ENCODE measurements at regions not wholly inside any gene's neighbourhood (a gene's known extent, or its start where the extent isn't known, plus 50 kb on each side); places are given as distances from the start of the nearest gene placed in this dataset.

DNA sequence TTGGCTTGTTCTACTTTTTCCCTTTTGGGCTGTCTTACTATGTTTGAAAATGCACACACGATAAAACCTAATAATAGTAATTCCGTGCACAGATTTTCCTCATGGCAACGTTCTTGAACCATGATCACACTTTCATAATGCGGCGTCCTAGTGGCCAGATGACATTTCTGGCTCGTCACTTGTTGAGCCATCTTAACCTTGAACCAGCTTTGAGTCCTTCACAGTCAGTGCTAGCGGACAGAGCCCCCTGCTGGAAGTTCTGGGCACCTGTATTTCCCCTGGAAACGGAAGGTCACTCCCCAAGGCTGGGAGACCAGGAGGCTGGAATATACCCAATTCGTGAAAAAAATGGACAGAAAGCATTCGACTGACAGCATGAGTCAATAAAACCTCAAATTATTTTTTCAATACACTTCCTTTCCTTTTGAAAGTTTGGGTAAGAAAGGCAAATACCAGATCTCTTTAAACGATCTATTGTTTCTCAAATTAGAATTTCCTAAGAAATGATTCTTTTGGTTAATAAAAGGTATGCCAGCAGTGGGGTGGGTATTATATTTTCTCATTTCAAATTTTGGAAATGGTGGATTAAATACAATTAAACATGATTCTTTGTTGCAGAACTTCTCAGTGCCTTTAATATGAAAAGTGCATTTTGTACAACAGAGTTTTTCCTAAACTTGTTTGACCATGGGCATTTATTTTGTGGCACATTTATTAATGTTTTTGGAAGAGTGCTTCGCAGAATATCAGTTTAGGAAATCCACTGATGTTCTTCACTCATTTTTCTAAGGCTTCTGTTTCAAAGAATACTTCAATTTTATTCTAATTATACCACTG lies 542.3 kb downstream of the QKI start:
- no peaks in the 10 kb centered on the region for H3K36me3 ChIP-seq (replicated peaks in 1 of 2; ENCODE audit: control insufficient read depth in 1 of 2, insufficient read depth in 2 of 2, low read length in 2 of 2)
- no peak overlapping the region for H3K4me3 ChIP-seq (replicated peaks in 1 of 3; ENCODE audit: insufficient read depth in 1 of 3, low read depth in 2 of 3, low read length in 3 of 3)
- H4K20me1 ChIP-seq (ENCODE audit: insufficient read depth, low read length): no peaks in the 10 kb centered on the region
- ATAC-seq (peak; percentile 98), FAIRE-seq (peak; percentile 93), DNase-seq (ENCODE audit: low spot score) (peak; percentile 82)
- no peak overlapping the region for H3K9ac ChIP-seq (ENCODE audit: insufficient read depth, low read depth, low read length)
- no peaks in the 10 kb centered on the region for H3K9me3 ChIP-seq (ENCODE audit: low read length)
- in situ Hi-C loops (cut with HindIII; ENCODE audit: extremely low pct_ligation_motif_present, low pct_unique_long_range_greater_than_20kb) (loop anchor here (5.0 to 10.0 kb wide), 2 partner anchors 532 to 774 kb away; no protein-coding TSS in a partner anchor), intact Hi-C loops (cut with micrococcal nuclease; ENCODE audit: unreplicated experiment) (loop anchor here (1.0 to 5.0 kb wide), 6 partner anchors 374 to 1100 kb away; no protein-coding TSS in a partner anchor)
- POLR2A ChIA-PET: no interaction called here
- H3K27me3 ChIP-seq (ENCODE audit: control insufficient read depth in 1 of 2, insufficient read depth in 2 of 2, low read length in 2 of 2): peaks cover 0 to 36% of the 10 kb centered on the region in 2 experiments; a peak in 2 of 5 replicates
- H3K27ac ChIP-seq (ENCODE audit: extremely low read length, insufficient read depth, low read length): no peak overlapping the region
- CTCF ChIA-PET (ENCODE audit: low intra/inter-chr PET ratio, low total read pairs): interaction anchor here (1.6 to 2.2 kb wide), 4 partner anchors 529 to 1049 kb away, joined by 4 to 14 read pairs (median 8); no protein-coding TSS in a partner anchor
- 8% methylated on average over 12 of the region's 12 CpGs for WGBS (ENCODE audit: low lambda C conversion rate)
- H2AFZ ChIP-seq (ENCODE audit: low read length): no peak overlapping the region
- no TSS peak for BruUV-seq (replicated peaks)
- no peaks in the 10 kb centered on the region for H3K4me1 ChIP-seq (ENCODE audit: insufficient read depth, low read length)
- H3K4me2 ChIP-seq (ENCODE audit: low read depth, low read length): no peak overlapping the region
- H3K79me2 ChIP-seq (ENCODE audit: insufficient read depth, low read length): no peaks in the 10 kb centered on the region
- no peak for TF ChIP-seq ZNF564 (CRISPR knock-in tag; IDR thresholded peaks at IDR 0.05)
- TF ChIP-seq, protein P1, sequence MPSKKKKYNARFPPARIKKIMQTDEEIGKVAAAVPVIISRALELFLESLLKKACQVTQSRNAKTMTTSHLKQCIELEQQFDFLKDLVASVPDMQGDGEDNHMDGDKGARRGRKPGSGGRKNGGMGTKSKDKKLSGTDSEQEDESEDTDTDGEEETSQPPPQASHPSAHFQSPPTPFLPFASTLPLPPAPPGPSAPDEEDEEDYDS (CRISPR knock-in tag; IDR thresholded peaks at IDR 0.05): no peak
- no peak for TF ChIP-seq PAWR (CRISPR knock-in tag; IDR thresholded peaks at IDR 0.05; ENCODE audit: borderline replicate concordance)
- no peak for TF ChIP-seq ZBTB8A (CRISPR knock-in tag; IDR thresholded peaks at IDR 0.05; ENCODE audit: borderline replicate concordance, low read depth)
- no peak for TF ChIP-seq TAF1 (CRISPR knock-in tag; IDR thresholded peaks at IDR 0.05)
- no peak for TF ChIP-seq ZNF326 (CRISPR knock-in tag; IDR thresholded peaks at IDR 0.05; ENCODE audit: borderline replicate concordance)
- TF ChIP-seq JUN (CRISPR knock-in tag; IDR thresholded peaks at IDR 0.05): no peak
- TF ChIP-seq, protein P2, sequence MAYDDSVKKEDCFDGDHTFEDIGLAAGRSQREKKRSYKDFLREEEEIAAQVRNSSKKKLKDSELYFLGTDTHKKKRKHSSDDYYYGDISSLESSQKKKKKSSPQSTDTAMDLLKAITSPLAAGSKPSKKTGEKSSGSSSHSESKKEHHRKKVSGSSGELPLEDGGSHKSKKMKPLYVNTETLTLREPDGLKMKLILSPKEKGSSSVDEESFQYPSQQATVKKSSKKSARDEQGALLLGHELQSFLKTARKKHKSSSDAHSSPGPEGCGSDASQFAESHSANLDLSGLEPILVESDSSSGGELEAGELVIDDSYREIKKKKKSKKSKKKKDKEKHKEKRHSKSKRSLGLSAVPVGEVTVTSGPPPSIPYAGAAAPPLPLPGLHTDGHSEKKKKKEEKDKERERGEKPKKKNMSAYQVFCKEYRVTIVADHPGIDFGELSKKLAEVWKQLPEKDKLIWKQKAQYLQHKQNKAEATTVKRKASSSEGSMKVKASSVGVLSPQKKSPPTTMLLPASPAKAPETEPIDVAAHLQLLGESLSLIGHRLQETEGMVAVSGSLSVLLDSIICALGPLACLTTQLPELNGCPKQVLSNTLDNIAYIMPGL (CRISPR knock-in tag; IDR thresholded peaks at IDR 0.05; ENCODE audit: borderline replicate concordance in 1 of 2, low read depth in 1 of 2): 0 out of 4 replicates have a peak, but pooled peaks have one; percentile 28 to 67
- peak; percentile 39; the same call in 1 of the 2 replicates for TF ChIP-seq HOXA5 (CRISPR knock-in tag; IDR thresholded peaks at IDR 0.05)
- TF ChIP-seq, protein P3, sequence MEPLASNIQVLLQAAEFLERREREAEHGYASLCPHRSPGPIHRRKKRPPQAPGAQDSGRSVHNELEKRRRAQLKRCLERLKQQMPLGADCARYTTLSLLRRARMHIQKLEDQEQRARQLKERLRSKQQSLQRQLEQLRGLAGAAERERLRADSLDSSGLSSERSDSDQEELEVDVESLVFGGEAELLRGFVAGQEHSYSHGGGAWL (CRISPR knock-in tag; IDR thresholded peaks at IDR 0.05): no peak
- TF ChIP-seq, protein P4, sequence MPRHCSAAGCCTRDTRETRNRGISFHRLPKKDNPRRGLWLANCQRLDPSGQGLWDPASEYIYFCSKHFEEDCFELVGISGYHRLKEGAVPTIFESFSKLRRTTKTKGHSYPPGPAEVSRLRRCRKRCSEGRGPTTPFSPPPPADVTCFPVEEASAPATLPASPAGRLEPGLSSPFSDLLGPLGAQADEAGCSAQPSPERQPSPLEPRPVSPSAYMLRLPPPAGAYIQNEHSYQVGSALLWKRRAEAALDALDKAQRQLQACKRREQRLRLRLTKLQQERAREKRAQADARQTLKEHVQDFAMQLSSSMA (CRISPR knock-in tag; IDR thresholded peaks at IDR 0.05): no peak
- no peak for TF ChIP-seq KDM6A (CRISPR knock-in tag; IDR thresholded peaks at IDR 0.05; ENCODE audit: low read depth)
- peak; percentile 59 for TF ChIP-seq TEAD3 (CRISPR knock-in tag; optimal IDR thresholded peaks at IDR 0.05; ENCODE audit: borderline replicate concordance)
- TF ChIP-seq, protein P5, sequence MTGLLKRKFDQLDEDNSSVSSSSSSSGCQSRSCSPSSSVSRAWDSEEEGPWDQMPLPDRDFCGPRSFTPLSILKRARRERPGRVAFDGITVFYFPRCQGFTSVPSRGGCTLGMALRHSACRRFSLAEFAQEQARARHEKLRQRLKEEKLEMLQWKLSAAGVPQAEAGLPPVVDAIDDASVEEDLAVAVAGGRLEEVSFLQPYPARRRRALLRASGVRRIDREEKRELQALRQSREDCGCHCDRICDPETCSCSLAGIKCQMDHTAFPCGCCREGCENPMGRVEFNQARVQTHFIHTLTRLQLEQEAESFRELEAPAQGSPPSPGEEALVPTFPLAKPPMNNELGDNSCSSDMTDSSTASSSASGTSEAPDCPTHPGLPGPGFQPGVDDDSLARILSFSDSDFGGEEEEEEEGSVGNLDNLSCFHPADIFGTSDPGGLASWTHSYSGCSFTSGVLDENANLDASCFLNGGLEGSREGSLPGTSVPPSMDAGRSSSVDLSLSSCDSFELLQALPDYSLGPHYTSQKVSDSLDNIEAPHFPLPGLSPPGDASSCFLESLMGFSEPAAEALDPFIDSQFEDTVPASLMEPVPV (CRISPR knock-in tag; IDR thresholded peaks at IDR 0.05): no peak
- no peak for TF ChIP-seq GABPA (IDR thresholded peaks at IDR 0.05; ENCODE audit: low read depth, low read length)
- peak; percentile 46; the same call in 1 of the 2 replicates for TF ChIP-seq GABPA (CRISPR knock-in tag; IDR thresholded peaks at IDR 0.05; ENCODE audit: low read depth)
- TF ChIP-seq, protein P6, sequence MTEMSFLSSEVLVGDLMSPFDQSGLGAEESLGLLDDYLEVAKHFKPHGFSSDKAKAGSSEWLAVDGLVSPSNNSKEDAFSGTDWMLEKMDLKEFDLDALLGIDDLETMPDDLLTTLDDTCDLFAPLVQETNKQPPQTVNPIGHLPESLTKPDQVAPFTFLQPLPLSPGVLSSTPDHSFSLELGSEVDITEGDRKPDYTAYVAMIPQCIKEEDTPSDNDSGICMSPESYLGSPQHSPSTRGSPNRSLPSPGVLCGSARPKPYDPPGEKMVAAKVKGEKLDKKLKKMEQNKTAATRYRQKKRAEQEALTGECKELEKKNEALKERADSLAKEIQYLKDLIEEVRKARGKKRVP (CRISPR knock-in tag; IDR thresholded peaks at IDR 0.05): peak in 1 of 2 experiments; percentile 68; a peak in 2 of 4 replicates
- no peak for TF ChIP-seq SP4 (CRISPR knock-in tag; IDR thresholded peaks at IDR 0.05)

Measured in HepG2 (cell line).